Osteocyte (in vitro differentiated cells): ENCODE measurements at regions not wholly inside any gene's neighbourhood (a gene's known extent, or its start where the extent isn't known, plus 50 kb on each side); places are given as distances from the start of the nearest gene placed in this dataset.
A peak's percentile ranks its signal among the peaks of the same experiment; 100 is the strongest.

Experiments
- DNase-seq: peaks from one replicate; pipeline ENCODE4 v3.0.0; 2021; ENCODE audit warnings: mixed read lengths; ENCODE audit not compliant: unreplicated experiment; ENCODE audit errors: extremely low spot score
- H3K27ac Mint-ChIP-seq: one replicate; pipeline ENCODE4 v1.8.0; 2021; ENCODE audit warnings: mild to moderate bottlenecking, mixed read lengths; ENCODE audit not compliant: unreplicated experiment
- H3K27me3 Mint-ChIP-seq: one replicate; pipeline ENCODE4 v1.8.0; 2021; ENCODE audit warnings: mixed read lengths; ENCODE audit not compliant: unreplicated experiment
- H3K36me3 Mint-ChIP-seq: one replicate; pipeline ENCODE4 v1.8.0; 2021; ENCODE audit warnings: mixed read lengths; ENCODE audit not compliant: unreplicated experiment
- H3K4me1 Mint-ChIP-seq: one replicate; pipeline ENCODE4 v1.8.0; 2021; ENCODE audit warnings: mixed read lengths; ENCODE audit not compliant: unreplicated experiment
- H3K4me3 Mint-ChIP-seq: one replicate; pipeline ENCODE4 v1.8.0; 2021; ENCODE audit warnings: mild to moderate bottlenecking, moderate library complexity, mixed read lengths; ENCODE audit not compliant: unreplicated experiment
- H3K9me3 Mint-ChIP-seq: one replicate; pipeline ENCODE4 v1.8.0; 2021; ENCODE audit warnings: mixed read lengths; ENCODE audit not compliant: unreplicated experiment
- CTCF ChIP-seq: fragments of 200-600 bp; sonication (generic); IDR thresholded peaks from 2 replicates; pipeline ENCODE4 v1.5.0; 2021; ENCODE audit warnings: antibody characterized with exemption, mild to moderate bottlenecking, moderate library complexity

DNA sequence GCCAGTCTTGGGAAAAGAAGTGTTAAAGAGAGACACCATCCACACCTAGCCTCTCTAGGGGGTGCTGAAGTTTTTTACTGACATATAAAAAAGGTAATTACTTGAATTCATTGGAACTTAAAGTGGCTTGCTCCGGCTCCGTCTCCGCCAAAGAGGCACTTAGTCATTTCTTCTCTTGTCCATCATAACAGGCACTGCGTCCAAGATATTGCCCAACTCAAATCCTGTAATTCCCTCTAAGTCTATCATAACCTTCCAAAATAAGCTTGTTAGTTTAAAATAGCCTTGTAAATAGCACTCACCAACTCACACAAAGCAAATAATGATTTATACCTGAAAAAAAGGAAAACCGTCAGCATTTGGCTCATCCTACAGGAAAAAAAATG, 160.5 kb downstream of the ZBTB18 start:
- H3K27me3 Mint-ChIP-seq, result no peaks in the 10 kb centered on the region
- H3K27ac Mint-ChIP-seq, result no peak overlapping the region
- peaks cover 17% of the 10 kb centered on the region for H3K4me1 Mint-ChIP-seq
- H3K4me3 Mint-ChIP-seq, result no peak overlapping the region
- TF ChIP-seq CTCF, result no peak
- no peaks in the 10 kb centered on the region for H3K36me3 Mint-ChIP-seq
- DNase-seq, result no peak
- peaks cover 3% of the 10 kb centered on the region for H3K9me3 Mint-ChIP-seq

GRCh38 chr1:244212219-244212618, 161.1 kb downstream of the ZBTB18 start:
- Mint-ChIP-seq H3K9me3 (no peaks in the 10 kb centered on the region), H3K27me3 (no peaks in the 10 kb centered on the region), H3K36me3 (no peaks in the 10 kb centered on the region), H3K27ac (no peak overlapping the region), H3K4me1 (peaks cover 17% of the 10 kb centered on the region), H3K4me3 (no peak overlapping the region)
- no peak for DNase-seq
- no peak for TF ChIP-seq CTCF

- no peaks in the 10 kb centered on the region for H3K27me3 Mint-ChIP-seq
- no peaks in the 10 kb centered on the region for H3K9me3 Mint-ChIP-seq
- H3K4me1 Mint-ChIP-seq, result peaks cover 21% of the 10 kb centered on the region
- H3K36me3 Mint-ChIP-seq, result no peaks in the 10 kb centered on the region
- H3K27ac Mint-ChIP-seq, result no peak overlapping the region
- no peak for TF ChIP-seq CTCF
- H3K4me3 Mint-ChIP-seq, result no peak overlapping the region
- DNase-seq, result no peak
Measured at GRCh38 chr1:244212797-244213475, 161.9 kb downstream of the ZBTB18 start.

GRCh38 chr1:244214009-244214967, 163.2 kb downstream of the ZBTB18 start:
- H3K9me3 Mint-ChIP-seq, result no peaks in the 10 kb centered on the region
- H3K4me3 Mint-ChIP-seq, result no peak overlapping the region
- H3K27ac Mint-ChIP-seq, result peak overlapping the region; percentile 78
- H3K4me1 Mint-ChIP-seq, result peaks cover 21% of the 10 kb centered on the region
- no peak for DNase-seq
- no peak for TF ChIP-seq CTCF
- no peaks in the 10 kb centered on the region for H3K36me3 Mint-ChIP-seq
- H3K27me3 Mint-ChIP-seq, result no peaks in the 10 kb centered on the region

DNA sequence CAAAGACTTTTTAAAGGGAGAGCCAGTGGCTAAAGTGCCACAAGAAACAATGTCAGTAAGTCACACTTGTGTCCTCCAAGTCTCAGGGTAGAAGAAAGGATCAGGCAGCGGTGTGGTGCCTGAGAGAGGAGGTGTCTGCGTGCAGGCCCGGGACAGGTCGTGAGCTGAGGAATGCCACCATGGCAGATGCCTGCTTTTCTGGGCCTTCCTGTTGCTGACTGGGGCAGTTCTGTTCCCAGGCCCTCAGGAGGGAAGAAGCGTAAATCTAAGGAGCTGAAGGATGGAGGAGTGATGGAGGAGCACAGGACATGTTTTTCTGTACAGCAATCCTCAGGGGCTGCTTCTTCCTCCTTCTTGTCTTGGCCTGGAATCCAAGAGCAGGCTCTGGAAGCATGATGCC, 165.8 kb downstream of the ZBTB18 start:
- no peak for DNase-seq
- Mint-ChIP-seq H3K27ac (no peak overlapping the region), H3K4me1 (peaks cover 21% of the 10 kb centered on the region), H3K9me3 (no peaks in the 10 kb centered on the region), H3K4me3 (no peak overlapping the region), H3K27me3 (no peaks in the 10 kb centered on the region), H3K36me3 (no peaks in the 10 kb centered on the region)
- no peak for TF ChIP-seq CTCF
